ENCODE measurements at regions not wholly inside any gene's neighbourhood (a gene's known extent, or its start where the extent isn't known, plus 50 kb on each side); places are given as distances from the start of the nearest gene placed in this dataset.

DNA sequence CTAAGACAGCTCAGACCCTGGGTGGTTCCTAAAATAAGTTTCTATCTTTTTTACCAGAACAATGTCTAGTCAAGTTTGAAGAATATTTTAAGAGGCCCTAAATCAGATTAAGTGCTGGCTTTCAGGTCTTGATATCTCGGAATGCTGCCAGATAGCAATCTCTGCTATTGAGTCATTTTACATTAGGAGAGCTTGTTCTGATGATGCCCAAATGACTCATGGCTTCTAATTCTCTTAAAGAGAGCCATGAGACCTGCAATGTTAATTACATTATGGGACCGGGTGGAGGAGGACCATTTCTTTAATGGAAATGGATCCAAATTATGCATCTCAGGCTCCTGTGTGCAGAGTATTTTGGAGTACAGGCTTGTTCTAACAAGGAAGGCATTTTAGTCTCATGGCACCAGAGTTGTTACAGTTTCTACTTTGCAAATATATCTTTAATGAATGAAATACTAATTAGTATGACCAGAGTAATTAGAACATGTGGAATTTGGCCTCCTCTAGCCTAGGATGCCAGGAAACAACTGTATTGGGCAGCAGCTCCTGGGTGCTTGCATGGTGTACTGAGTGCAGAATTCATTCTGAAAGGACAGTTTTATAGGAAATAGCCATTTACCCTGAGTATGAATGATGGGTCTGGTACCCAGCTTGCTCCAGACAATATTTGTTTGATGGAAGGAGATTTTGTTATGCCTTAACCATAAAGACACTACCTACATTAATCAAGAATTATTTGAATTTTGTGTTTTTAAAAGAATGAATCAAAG, 94.0 kb upstream of the SULT1C3 start:
- DNase-seq, result no peak

DNA sequence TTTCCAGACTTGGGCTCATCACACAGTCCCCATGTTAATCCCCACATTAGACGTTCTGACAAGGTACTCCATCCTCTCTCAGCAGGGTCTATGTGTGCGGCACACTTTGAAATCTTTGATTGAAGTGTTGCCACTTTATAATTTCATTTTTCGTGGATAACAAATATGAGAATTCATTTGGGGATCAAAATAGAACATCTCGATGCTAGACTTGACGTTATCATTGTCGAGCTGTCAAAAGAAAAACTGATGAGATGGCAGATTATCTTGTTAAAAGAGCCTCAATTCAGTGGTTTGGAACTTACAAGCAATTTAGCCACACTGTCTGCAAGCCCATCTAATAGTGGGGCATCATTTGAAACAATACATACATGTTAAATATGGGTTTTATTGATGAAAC, 91.2 kb upstream of the SULT1C3 start:
- DNase-seq, result no peak

- no peak for DNase-seq
Measured at GRCh38 chr2:108154366-108155061, 85.3 kb upstream of the SULT1C3 start.

DNA sequence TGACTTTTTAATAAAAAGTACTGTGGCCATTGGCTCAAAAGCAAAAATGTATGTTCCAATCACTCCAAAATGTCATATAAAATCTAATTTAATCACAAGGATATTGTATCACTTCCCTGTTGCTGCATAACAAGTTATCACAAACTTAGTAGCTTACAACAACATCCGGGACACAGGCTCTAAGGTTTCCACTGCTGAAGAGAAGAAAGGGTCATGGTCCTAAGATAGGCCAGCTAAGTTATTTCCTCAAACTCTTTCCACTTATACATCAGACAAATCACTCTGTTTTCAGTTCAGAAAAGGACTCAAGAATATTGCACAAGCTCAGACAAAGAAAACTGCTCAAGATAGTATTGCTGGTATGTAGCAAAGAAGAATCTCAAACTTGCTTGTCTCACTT, 78.5 kb upstream of the SULT1C3 start:
- DNase-seq, result no peak

- no peak for DNase-seq
Measured at GRCh38 chr2:108164318-108164717, 75.5 kb upstream of the SULT1C3 start.

DNA sequence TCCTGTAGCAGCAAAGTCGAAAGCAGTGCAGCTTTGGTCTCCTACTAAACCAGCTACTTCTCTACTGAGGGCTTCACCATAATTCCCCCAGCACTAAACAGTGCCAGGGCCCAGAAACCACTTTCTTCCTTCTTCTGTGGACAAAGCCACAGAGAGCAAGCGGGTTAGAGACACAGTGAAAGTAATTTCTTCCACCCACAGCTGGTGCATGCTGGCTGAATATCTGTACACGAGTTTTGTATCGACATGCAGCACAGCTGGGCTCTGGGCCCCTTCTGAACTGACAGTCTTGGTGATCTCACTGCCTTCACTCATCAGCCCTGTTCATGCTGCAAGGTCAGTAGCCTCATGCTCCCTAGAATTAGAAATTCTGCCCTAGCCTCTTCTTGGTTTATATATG, 74.0 kb upstream of the SULT1C3 start:
- DNase-seq, result peak in 1 of 2 donors; percentile 10

DNA sequence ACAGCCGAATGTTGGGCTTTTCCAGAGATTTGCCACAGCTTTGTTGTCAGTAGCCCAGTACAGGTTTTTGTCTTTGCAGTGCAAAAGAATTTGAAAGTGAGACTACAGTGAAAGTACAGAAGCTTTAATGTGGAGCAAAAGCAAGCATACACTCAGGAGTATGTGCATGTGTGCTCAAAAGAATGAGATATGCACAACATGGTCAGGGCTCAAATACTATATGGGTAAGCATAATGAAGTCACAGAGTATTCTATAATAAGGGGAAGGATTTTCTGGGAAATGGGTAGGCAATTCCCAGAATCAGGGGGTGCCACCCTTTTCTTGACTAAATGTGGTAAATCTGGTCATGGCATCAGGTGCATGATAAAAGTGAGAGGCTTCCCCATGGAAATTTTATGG, 72.1 kb upstream of the SULT1C3 start:
- DNase-seq, result no peak

DNA sequence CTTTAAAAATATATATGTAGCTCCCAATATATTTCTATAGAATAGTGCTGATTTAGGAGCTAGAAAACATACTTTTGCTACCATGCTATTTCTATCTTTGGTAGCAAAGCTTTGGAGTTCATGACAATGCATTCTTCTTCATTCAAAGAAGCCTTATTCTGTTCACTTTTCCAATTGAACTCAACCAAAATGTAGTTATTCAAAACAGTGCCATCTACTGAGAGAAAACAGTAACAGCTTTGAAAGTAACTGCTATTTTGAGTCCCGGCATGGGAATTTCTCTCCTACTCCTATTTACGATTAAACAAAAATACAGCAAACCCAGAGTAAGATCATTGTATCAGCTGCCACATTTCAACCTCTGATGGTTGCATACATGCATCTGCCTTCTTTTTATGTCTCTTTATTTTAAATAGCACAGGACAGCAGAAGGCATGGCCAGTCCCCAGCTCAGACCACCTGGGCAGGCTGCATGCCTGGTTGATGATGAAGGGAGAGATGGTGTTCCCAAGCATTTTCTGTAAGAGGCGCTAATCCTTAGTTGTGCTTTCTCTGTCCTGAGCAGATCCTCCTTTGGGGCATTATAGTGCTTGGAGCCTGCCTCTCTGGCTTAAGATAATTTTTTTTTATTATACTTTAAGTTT, 69.7 kb upstream of the SULT1C3 start:
- peak in 1 of 2 donors; percentile 18 for DNase-seq

DNA sequence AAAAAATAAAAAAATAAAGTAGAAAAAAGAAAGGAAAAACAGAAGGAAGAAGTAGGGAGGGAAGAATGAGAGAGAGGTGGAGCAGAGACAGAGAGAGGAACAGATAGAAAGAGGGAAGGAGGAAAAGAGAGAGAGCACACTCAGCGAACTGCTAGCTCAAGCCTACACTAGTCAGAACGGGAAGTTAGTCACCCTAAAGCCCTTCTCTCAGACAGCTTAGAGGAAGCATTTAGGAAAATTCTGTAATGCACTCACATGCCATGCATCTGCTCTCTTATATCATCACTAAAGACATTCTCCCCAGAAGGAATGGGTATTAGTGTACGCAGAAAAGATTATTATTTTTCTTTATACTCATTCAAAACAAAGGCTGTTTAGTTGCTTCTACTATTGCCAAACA, 68.1 kb upstream of the SULT1C3 start:
- DNase-seq, result peak; percentile 61 to 76

DNA sequence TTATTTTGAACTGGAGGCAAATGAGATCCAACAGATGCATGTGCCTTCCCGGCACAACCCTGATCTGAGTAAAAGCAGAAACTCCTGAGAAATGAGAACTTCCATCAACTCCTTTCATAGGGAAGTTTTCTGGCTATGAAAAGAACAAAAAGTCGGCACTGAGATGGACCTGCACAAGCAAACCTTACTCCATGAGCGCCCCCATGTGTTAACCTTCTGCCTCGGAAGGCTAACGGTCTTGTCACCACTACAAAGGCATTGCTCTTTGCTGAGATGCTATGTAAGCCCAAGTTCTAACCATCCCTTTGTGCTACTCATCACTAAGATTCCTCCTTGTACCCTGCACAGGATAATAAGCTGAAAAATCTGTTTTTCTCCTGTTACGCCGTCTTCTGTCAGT, 57.3 kb upstream of the SULT1C3 start:
- peak; percentile 10 to 35 for DNase-seq

GRCh38 chr2:108184419-108184818, 55.3 kb upstream of the SULT1C3 start:
- DNase-seq, result peak in 1 of 2 donors; percentile 11

DNA sequence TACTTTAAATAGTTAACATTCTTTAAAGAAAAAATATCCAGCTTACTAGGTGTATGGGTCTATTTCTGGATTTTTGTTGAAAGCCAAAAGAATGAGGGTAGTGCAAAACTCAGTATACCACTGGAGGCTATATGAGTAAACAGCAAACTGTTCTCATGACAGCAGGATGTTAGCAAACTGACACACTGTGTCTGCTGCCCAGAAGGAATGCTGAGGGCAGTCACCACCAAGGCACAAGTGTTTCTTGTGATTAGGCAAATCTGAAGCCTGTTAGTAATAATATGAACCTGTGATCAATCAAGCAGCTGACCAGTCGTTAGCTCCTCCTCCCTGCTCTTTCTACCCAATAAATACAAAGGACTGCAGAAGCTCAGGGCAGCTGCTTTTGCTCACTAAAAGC, 50.5 kb upstream of the SULT1C3 start:
- no peak for DNase-seq

All from inflammatory macrophage (primary cell).